NT2/D1 (cell line): ENCODE measurements at regions not wholly inside any gene's neighbourhood (a gene's known extent, or its start where the extent isn't known, plus 50 kb on each side); places are given as distances from the start of the nearest gene placed in this dataset.

ENCODE experiments used
- SUZ12 ChIP-seq: IDR thresholded peaks from 2 replicates; pipeline ENCODE4 v1.6.1; 2011; ENCODE audit not compliant: insufficient read length, insufficient read depth; ENCODE audit errors: extremely low read depth
- YY1 ChIP-seq: IDR thresholded peaks from 2 replicates; pipeline ENCODE4 v1.6.1; 2011; ENCODE audit not compliant: insufficient read length, insufficient read depth
- ZNF274 ChIP-seq: IDR thresholded peaks from 2 replicates; pipeline ENCODE4 v1.6.1; 2011; ENCODE audit warnings: mild to moderate bottlenecking, low read depth, low read length

- TF ChIP-seq ZNF274 (no peak), SUZ12 (no peak), YY1 (no peak)
Observed at GRCh38 chr4:20065952-20066351, 185.8 kb upstream of the SLIT2 start.
